ENCODE measurements at regions not wholly inside any gene's neighbourhood (a gene's known extent, or its start where the extent isn't known, plus 50 kb on each side); places are given as distances from the start of the nearest gene placed in this dataset.

- H3K36me3 ChIP-seq (ENCODE audit: insufficient read depth, low read length), result no peaks in the 10 kb centered on the region
- H3K9ac ChIP-seq (ENCODE audit: low read depth, low read length), result no peak overlapping the region
- H3K9me3 ChIP-seq (ENCODE audit: control insufficient read depth, insufficient read depth, low read length), result no peaks in the 10 kb centered on the region
- H3K4me1 ChIP-seq (ENCODE audit: insufficient read depth, low read length), result no peaks in the 10 kb centered on the region
Measured at GRCh38 chr3:18810306-18810661, 338.0 kb upstream of the KCNH8 start.

- no peaks in the 10 kb centered on the region for H3K4me1 ChIP-seq (ENCODE audit: insufficient read depth, low read length)
- H3K36me3 ChIP-seq (ENCODE audit: insufficient read depth, low read length), result no peaks in the 10 kb centered on the region
- no peaks in the 10 kb centered on the region for H3K9me3 ChIP-seq (ENCODE audit: control insufficient read depth, insufficient read depth, low read length)
- H3K9ac ChIP-seq (ENCODE audit: low read depth, low read length), result no peak overlapping the region
Measured at GRCh38 chr3:18809640-18810305, 338.5 kb upstream of the KCNH8 start.

GRCh38 chr3:18808429-18808828 is 339.9 kb upstream of the KCNH8 start:
- Histone ChIP-seq H3K4me1 (ENCODE audit: insufficient read depth, low read length) (no peaks in the 10 kb centered on the region), H3K9ac (ENCODE audit: low read depth, low read length) (no peak overlapping the region), H3K9me3 (ENCODE audit: control insufficient read depth, insufficient read depth, low read length) (no peaks in the 10 kb centered on the region), H3K36me3 (ENCODE audit: insufficient read depth, low read length) (no peaks in the 10 kb centered on the region)

GRCh38 chr3:18807593-18807992 is 340.7 kb upstream of the KCNH8 start:
- H3K9me3 ChIP-seq (ENCODE audit: control insufficient read depth, insufficient read depth, low read length), result no peaks in the 10 kb centered on the region
- H3K4me1 ChIP-seq (ENCODE audit: insufficient read depth, low read length), result no peaks in the 10 kb centered on the region
- H3K9ac ChIP-seq (ENCODE audit: low read depth, low read length), result no peak overlapping the region
- H3K36me3 ChIP-seq (ENCODE audit: insufficient read depth, low read length), result no peaks in the 10 kb centered on the region

DNA sequence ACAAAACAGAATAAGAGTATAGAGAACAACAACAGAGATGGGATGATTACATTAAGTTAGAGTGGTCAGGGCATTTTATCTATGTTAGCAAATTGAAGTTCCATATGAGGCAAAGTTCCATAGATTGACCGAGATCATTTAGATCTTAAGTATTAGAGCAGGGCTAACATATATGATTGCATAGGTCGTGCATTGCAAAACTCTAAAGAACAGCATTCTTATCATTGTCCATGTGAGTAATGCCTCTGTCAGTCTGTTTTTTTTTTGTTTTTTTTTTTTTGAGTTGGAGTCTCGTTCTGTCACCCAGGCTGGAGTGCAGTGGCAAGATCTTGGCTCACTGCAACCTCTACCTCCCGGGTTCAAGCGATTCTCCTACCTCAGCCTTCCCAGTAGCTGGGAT is 341.7 kb upstream of the KCNH8 start:
- Histone ChIP-seq H3K36me3 (ENCODE audit: insufficient read depth, low read length) (no peaks in the 10 kb centered on the region), H3K4me1 (ENCODE audit: insufficient read depth, low read length) (no peaks in the 10 kb centered on the region), H3K9ac (ENCODE audit: low read depth, low read length) (no peak overlapping the region), H3K9me3 (ENCODE audit: control insufficient read depth, insufficient read depth, low read length) (no peaks in the 10 kb centered on the region)

GRCh38 chr3:18797378-18797777 is 350.9 kb upstream of the KCNH8 start:
- no peaks in the 10 kb centered on the region for H3K36me3 ChIP-seq (ENCODE audit: insufficient read depth, low read length)
- H3K9me3 ChIP-seq (ENCODE audit: control insufficient read depth, insufficient read depth, low read length), result no peaks in the 10 kb centered on the region
- H3K9ac ChIP-seq (ENCODE audit: low read depth, low read length), result no peak overlapping the region
- H3K4me1 ChIP-seq (ENCODE audit: insufficient read depth, low read length), result no peaks in the 10 kb centered on the region

- Histone ChIP-seq H3K9ac (ENCODE audit: low read depth, low read length) (no peak overlapping the region), H3K9me3 (ENCODE audit: control insufficient read depth, insufficient read depth, low read length) (no peaks in the 10 kb centered on the region), H3K36me3 (ENCODE audit: insufficient read depth, low read length) (no peaks in the 10 kb centered on the region), H3K4me1 (ENCODE audit: insufficient read depth, low read length) (no peaks in the 10 kb centered on the region)
Measured at GRCh38 chr3:18795078-18795477, 353.2 kb upstream of the KCNH8 start.

DNA sequence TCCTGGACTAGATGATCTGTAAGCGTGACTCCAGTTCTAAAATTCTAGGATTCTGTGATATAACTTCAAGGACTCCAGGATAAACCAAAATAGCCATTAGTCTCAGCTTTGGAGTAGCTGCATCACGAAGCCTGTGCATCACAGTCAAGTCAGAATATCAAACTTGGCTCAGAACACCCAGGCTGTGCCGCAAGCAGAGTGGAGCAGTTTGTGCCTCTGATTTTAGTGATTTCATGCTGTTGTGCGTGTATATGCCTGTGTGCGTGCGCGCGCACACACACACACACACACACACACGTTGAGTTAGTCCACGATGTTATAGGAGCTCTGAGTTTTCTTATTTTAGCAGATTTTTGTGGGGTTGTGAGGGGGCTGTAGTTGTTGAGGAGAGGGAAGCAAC is 356.6 kb upstream of the KCNH8 start:
- no peaks in the 10 kb centered on the region for H3K9me3 ChIP-seq (ENCODE audit: control insufficient read depth, insufficient read depth, low read length)
- H3K4me1 ChIP-seq (ENCODE audit: insufficient read depth, low read length), result no peaks in the 10 kb centered on the region
- H3K9ac ChIP-seq (ENCODE audit: low read depth, low read length), result no peak overlapping the region
- H3K36me3 ChIP-seq (ENCODE audit: insufficient read depth, low read length), result no peaks in the 10 kb centered on the region

DNA sequence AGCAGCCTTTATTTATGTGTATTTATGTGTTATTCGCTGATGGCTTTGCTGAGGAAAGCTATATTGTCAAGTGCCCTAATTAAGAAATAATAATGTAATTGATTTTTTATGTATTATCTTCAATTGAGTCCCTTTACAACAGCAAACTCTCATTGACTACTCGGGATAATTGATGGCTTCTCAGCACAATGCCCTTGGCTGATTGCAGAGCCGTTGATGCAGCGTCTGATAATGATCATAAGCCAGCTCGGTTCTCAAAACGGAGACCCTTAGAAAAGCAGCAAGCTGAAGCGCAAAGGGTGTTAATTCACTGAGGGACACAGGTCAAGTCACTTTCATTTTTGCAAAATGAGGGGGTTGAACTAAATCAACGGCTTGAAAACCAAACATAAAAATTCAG is 357.1 kb upstream of the KCNH8 start:
- Histone ChIP-seq H3K9ac (ENCODE audit: low read depth, low read length) (no peak overlapping the region), H3K4me1 (ENCODE audit: insufficient read depth, low read length) (no peaks in the 10 kb centered on the region), H3K36me3 (ENCODE audit: insufficient read depth, low read length) (no peaks in the 10 kb centered on the region), H3K9me3 (ENCODE audit: control insufficient read depth, insufficient read depth, low read length) (no peaks in the 10 kb centered on the region)

GRCh38 chr3:18790384-18790783 is 357.9 kb upstream of the KCNH8 start:
- Histone ChIP-seq H3K36me3 (ENCODE audit: insufficient read depth, low read length) (no peaks in the 10 kb centered on the region), H3K9me3 (ENCODE audit: control insufficient read depth, insufficient read depth, low read length) (no peaks in the 10 kb centered on the region), H3K9ac (ENCODE audit: low read depth, low read length) (no peak overlapping the region)

GRCh38 chr3:18789734-18790133 is 358.6 kb upstream of the KCNH8 start:
- Histone ChIP-seq H3K9me3 (ENCODE audit: control insufficient read depth, insufficient read depth, low read length) (no peaks in the 10 kb centered on the region), H3K9ac (ENCODE audit: low read depth, low read length) (no peak overlapping the region)

More at GRCh38 chr3:18790384-18790783, 357.9 kb upstream of the KCNH8 start:
- H3K4me1 ChIP-seq (ENCODE audit: insufficient read depth, low read length), result no peaks in the 10 kb centered on the region

GRCh38 chr3:18787441-18787840 is 360.9 kb upstream of the KCNH8 start:
- no peak overlapping the region for H3K9ac ChIP-seq (ENCODE audit: low read depth, low read length)
- no peaks in the 10 kb centered on the region for H3K9me3 ChIP-seq (ENCODE audit: control insufficient read depth, insufficient read depth, low read length)
- H3K4me1 ChIP-seq (ENCODE audit: insufficient read depth, low read length), result no peaks in the 10 kb centered on the region
- H3K36me3 ChIP-seq (ENCODE audit: insufficient read depth, low read length), result no peaks in the 10 kb centered on the region

More at GRCh38 chr3:18789734-18790133, 358.6 kb upstream of the KCNH8 start:
- Histone ChIP-seq H3K4me1 (ENCODE audit: insufficient read depth, low read length) (no peaks in the 10 kb centered on the region), H3K36me3 (ENCODE audit: insufficient read depth, low read length) (no peaks in the 10 kb centered on the region)

- H3K9ac ChIP-seq (ENCODE audit: low read depth, low read length), result no peak overlapping the region
- H3K36me3 ChIP-seq (ENCODE audit: insufficient read depth, low read length), result no peaks in the 10 kb centered on the region
- no peaks in the 10 kb centered on the region for H3K4me1 ChIP-seq (ENCODE audit: insufficient read depth, low read length)
- no peaks in the 10 kb centered on the region for H3K9me3 ChIP-seq (ENCODE audit: control insufficient read depth, insufficient read depth, low read length)
Measured at GRCh38 chr3:18786650-18787323, 361.5 kb upstream of the KCNH8 start.

GRCh38 chr3:18782191-18782590 is 357.1 kb upstream of the SATB1 start:
- Histone ChIP-seq H3K4me1 (ENCODE audit: insufficient read depth, low read length) (no peaks in the 10 kb centered on the region), H3K9ac (ENCODE audit: low read depth, low read length) (no peak overlapping the region), H3K9me3 (ENCODE audit: control insufficient read depth, insufficient read depth, low read length) (no peaks in the 10 kb centered on the region), H3K36me3 (ENCODE audit: insufficient read depth, low read length) (no peaks in the 10 kb centered on the region)

DNA sequence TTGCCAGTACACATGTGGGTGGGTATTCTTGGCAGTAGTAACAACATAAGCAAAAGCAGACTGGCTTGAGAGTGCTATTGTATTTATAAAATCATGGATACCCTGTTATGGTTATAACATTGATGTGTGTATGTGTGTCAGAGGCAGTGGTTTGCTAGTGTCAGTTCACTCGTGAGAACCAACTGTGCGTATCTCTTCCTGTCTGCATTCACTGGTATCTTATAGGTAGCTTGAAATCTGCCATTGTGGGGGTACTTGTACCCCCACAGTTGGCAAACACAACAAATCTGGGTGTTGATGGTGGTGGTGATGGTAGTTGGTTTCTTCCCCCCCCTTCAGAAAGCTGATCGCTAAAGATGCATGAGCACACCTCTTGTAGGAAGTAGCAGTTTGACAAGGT is 355.8 kb upstream of the SATB1 start:
- Histone ChIP-seq H3K9ac (ENCODE audit: low read depth, low read length) (no peak overlapping the region), H3K4me1 (ENCODE audit: insufficient read depth, low read length) (no peaks in the 10 kb centered on the region), H3K36me3 (ENCODE audit: insufficient read depth, low read length) (no peaks in the 10 kb centered on the region), H3K9me3 (ENCODE audit: control insufficient read depth, insufficient read depth, low read length) (no peaks in the 10 kb centered on the region)
